PC-9 (cell line): ENCODE measurements at regions not wholly inside any gene's neighbourhood (a gene's known extent, or its start where the extent isn't known, plus 50 kb on each side); places are given as distances from the start of the nearest gene placed in this dataset.

Experiments used
- CTCF ChIP-seq: fragments of 200-600 bp; sonication (generic); conservative IDR thresholded peaks from 2 replicates; pipeline ENCODE4 v1.6.1; 2017; ENCODE audit warnings: mixed run types, antibody characterized with exemption, mild to moderate bottlenecking, moderate library complexity
- EZH2 ChIP-seq: fragments of 200-600 bp; sonication (generic); IDR thresholded peaks from 2 replicates; pipeline ENCODE4 v1.8.0; 2017; ENCODE audit warnings: antibody characterized with exemption, low read depth

GRCh38 chr15:96135166-96136093 is 195.1 kb upstream of the NR2F2 start:
- TF ChIP-seq CTCF = no peak
- no peak for TF ChIP-seq EZH2
